ENCODE measurements at regions not wholly inside any gene's neighbourhood (a gene's known extent, or its start where the extent isn't known, plus 50 kb on each side); places are given as distances from the start of the nearest gene placed in this dataset.

DNA sequence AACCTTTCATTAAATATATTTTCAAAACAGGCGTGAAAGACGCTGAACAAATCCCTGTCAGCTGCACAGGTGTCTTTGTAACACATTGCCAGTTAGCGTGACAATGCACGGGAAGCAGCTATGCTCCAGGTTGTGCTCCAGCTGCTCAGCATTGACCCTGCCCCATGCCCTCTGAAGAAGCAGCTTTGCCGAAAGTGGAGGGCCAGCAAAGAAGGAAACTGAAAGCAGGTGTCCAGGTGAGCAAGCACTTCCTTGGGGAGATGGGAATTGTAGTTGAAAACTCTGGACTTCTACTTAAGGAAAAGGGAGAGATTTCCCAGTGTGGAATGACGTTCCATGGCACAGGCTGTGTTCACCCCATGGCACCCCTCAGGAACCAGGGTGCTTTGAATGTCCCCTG lies 125.7 kb downstream of the TTLL2 start:
- 32% methylated on average over 6 of the region's 6 CpGs for WGBS (ENCODE audit: low lambda C conversion rate)
- TF ChIP-seq BHLHE40 (IDR thresholded peaks at IDR 0.05; ENCODE audit: low read length) = no peak
- TF ChIP-seq, protein P1, sequence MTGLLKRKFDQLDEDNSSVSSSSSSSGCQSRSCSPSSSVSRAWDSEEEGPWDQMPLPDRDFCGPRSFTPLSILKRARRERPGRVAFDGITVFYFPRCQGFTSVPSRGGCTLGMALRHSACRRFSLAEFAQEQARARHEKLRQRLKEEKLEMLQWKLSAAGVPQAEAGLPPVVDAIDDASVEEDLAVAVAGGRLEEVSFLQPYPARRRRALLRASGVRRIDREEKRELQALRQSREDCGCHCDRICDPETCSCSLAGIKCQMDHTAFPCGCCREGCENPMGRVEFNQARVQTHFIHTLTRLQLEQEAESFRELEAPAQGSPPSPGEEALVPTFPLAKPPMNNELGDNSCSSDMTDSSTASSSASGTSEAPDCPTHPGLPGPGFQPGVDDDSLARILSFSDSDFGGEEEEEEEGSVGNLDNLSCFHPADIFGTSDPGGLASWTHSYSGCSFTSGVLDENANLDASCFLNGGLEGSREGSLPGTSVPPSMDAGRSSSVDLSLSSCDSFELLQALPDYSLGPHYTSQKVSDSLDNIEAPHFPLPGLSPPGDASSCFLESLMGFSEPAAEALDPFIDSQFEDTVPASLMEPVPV (CRISPR knock-in tag; IDR thresholded peaks at IDR 0.05) = no peak
- TF ChIP-seq ZNF749 (CRISPR knock-in tag; IDR thresholded peaks at IDR 0.05; ENCODE audit: borderline replicate concordance) = no peak
- no peak for TF ChIP-seq ESRRA (CRISPR knock-in tag; IDR thresholded peaks at IDR 0.05; ENCODE audit: low read depth)
- no peak for TF ChIP-seq CREM (IDR thresholded peaks at IDR 0.05)
- no peak for TF ChIP-seq CREM (CRISPR knock-in tag; IDR thresholded peaks at IDR 0.05)
- TF ChIP-seq, protein P2, sequence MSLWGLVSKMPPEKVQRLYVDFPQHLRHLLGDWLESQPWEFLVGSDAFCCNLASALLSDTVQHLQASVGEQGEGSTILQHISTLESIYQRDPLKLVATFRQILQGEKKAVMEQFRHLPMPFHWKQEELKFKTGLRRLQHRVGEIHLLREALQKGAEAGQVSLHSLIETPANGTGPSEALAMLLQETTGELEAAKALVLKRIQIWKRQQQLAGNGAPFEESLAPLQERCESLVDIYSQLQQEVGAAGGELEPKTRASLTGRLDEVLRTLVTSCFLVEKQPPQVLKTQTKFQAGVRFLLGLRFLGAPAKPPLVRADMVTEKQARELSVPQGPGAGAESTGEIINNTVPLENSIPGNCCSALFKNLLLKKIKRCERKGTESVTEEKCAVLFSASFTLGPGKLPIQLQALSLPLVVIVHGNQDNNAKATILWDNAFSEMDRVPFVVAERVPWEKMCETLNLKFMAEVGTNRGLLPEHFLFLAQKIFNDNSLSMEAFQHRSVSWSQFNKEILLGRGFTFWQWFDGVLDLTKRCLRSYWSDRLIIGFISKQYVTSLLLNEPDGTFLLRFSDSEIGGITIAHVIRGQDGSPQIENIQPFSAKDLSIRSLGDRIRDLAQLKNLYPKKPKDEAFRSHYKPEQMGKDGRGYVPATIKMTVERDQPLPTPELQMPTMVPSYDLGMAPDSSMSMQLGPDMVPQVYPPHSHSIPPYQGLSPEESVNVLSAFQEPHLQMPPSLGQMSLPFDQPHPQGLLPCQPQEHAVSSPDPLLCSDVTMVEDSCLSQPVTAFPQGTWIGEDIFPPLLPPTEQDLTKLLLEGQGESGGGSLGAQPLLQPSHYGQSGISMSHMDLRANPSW (CRISPR knock-in tag; IDR thresholded peaks at IDR 0.05; ENCODE audit: borderline replicate concordance) = no peak
- TF ChIP-seq AKAP8 (CRISPR knock-in tag; IDR thresholded peaks at IDR 0.05) = no peak
- no peak for TF ChIP-seq ZNF547 (CRISPR knock-in tag; IDR thresholded peaks at IDR 0.05)
- TF ChIP-seq, protein P3, sequence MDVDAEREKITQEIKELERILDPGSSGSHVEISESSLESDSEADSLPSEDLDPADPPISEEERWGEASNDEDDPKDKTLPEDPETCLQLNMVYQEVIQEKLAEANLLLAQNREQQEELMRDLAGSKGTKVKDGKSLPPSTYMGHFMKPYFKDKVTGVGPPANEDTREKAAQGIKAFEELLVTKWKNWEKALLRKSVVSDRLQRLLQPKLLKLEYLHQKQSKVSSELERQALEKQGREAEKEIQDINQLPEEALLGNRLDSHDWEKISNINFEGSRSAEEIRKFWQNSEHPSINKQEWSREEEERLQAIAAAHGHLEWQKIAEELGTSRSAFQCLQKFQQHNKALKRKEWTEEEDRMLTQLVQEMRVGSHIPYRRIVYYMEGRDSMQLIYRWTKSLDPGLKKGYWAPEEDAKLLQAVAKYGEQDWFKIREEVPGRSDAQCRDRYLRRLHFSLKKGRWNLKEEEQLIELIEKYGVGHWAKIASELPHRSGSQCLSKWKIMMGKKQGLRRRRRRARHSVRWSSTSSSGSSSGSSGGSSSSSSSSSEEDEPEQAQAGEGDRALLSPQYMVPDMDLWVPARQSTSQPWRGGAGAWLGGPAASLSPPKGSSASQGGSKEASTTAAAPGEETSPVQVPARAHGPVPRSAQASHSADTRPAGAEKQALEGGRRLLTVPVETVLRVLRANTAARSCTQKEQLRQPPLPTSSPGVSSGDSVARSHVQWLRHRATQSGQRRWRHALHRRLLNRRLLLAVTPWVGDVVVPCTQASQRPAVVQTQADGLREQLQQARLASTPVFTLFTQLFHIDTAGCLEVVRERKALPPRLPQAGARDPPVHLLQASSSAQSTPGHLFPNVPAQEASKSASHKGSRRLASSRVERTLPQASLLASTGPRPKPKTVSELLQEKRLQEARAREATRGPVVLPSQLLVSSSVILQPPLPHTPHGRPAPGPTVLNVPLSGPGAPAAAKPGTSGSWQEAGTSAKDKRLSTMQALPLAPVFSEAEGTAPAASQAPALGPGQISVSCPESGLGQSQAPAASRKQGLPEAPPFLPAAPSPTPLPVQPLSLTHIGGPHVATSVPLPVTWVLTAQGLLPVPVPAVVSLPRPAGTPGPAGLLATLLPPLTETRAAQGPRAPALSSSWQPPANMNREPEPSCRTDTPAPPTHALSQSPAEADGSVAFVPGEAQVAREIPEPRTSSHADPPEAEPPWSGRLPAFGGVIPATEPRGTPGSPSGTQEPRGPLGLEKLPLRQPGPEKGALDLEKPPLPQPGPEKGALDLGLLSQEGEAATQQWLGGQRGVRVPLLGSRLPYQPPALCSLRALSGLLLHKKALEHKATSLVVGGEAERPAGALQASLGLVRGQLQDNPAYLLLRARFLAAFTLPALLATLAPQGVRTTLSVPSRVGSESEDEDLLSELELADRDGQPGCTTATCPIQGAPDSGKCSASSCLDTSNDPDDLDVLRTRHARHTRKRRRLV (CRISPR knock-in tag; IDR thresholded peaks at IDR 0.05) = no peak
- TF ChIP-seq, protein P4, sequence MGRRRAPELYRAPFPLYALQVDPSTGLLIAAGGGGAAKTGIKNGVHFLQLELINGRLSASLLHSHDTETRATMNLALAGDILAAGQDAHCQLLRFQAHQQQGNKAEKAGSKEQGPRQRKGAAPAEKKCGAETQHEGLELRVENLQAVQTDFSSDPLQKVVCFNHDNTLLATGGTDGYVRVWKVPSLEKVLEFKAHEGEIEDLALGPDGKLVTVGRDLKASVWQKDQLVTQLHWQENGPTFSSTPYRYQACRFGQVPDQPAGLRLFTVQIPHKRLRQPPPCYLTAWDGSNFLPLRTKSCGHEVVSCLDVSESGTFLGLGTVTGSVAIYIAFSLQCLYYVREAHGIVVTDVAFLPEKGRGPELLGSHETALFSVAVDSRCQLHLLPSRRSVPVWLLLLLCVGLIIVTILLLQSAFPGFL (CRISPR knock-in tag; IDR thresholded peaks at IDR 0.05) = no peak
- no peak for TF ChIP-seq SP4 (CRISPR knock-in tag; IDR thresholded peaks at IDR 0.05)
- no peak for TF ChIP-seq ZBTB1 (CRISPR knock-in tag; IDR thresholded peaks at IDR 0.05; ENCODE audit: borderline replicate concordance)
- TF ChIP-seq, protein P5, sequence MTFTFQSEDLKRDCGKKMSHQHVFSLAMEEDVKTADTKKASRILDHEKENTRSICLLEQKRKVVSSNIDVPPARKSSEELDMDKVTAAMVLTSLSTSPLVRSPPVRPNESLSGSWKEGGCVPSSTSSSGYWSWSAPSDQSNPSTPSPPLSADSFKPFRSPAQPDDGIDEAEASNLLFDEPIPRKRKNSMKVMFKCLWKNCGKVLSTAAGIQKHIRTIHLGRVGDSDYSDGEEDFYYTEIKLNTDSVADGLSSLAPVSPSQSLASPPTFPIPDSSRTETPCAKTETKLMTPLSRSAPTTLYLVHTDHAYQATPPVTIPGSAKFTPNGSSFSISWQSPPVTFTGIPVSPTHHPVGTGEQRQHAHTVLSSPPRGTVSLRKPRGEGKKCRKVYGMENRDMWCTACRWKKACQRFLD (CRISPR knock-in tag; IDR thresholded peaks at IDR 0.05; ENCODE audit: borderline replicate concordance) = no peak

More for the DNA sequence above, 125.7 kb downstream of the TTLL2 start:
- CTCF ChIA-PET (ENCODE audit: low intra/inter-chr PET ratio, low total read pairs) = no interaction called here
- H3K4me1 ChIP-seq (ENCODE audit: insufficient read depth, low read length) = no peaks in the 10 kb centered on the region
- ATAC-seq (no peak), DNase-seq (ENCODE audit: low spot score) (no peak), FAIRE-seq (no peak)
- H3K9ac ChIP-seq (ENCODE audit: insufficient read depth, low read depth, low read length) = no peak overlapping the region
- H3K79me2 ChIP-seq (ENCODE audit: insufficient read depth, low read length) = no peaks in the 10 kb centered on the region
- in situ Hi-C loops (cut with HindIII; ENCODE audit: extremely low pct_ligation_motif_present, low pct_unique_long_range_greater_than_20kb) (no loop called here), intact Hi-C loops (cut with micrococcal nuclease; ENCODE audit: unreplicated experiment) (no loop called here)
- no peaks in the 10 kb centered on the region for H3K9me3 ChIP-seq (ENCODE audit: low read length)
- POLR2A ChIA-PET = no interaction called here
- no peaks in the 10 kb centered on the region for H4K20me1 ChIP-seq (ENCODE audit: insufficient read depth, low read length)
- no TSS peak for BruUV-seq (replicated peaks)
- H3K4me2 ChIP-seq (ENCODE audit: low read depth, low read length) = no peak overlapping the region
- H3K27ac ChIP-seq (ENCODE audit: extremely low read length, insufficient read depth, low read length) = no peak overlapping the region
- peaks cover 0 to 34% of the 10 kb centered on the region in 2 experiments; a peak in 3 of 5 replicates for H3K27me3 ChIP-seq (ENCODE audit: control insufficient read depth in 1 of 2, insufficient read depth in 2 of 2, low read length in 2 of 2)
- H2AFZ ChIP-seq (ENCODE audit: low read length) = no peak overlapping the region
- no peaks in the 10 kb centered on the region for H3K36me3 ChIP-seq (replicated peaks in 1 of 2; ENCODE audit: control insufficient read depth in 1 of 2, insufficient read depth in 2 of 2, low read length in 2 of 2)
- H3K4me3 ChIP-seq (replicated peaks in 1 of 3; ENCODE audit: insufficient read depth in 1 of 3, low read depth in 2 of 3, low read length in 3 of 3) = no peak overlapping the region
